ENCODE measurements at regions not wholly inside any gene's neighbourhood (a gene's known extent, or its start where the extent isn't known, plus 50 kb on each side); places are given as distances from the start of the nearest gene placed in this dataset.

- WGBS (ENCODE audit: extremely low coverage, insufficient read length, low lambda C conversion rate): no CpG with 5 or more reads among the region's 4 CpGs
- H2BK120ac ChIP-seq (ENCODE audit: low read depth, low read length, poor library complexity, severe bottlenecking): no peak overlapping the region
- DNase-seq: no peak
- no peak overlapping the region for H3K27ac ChIP-seq (ENCODE audit: insufficient read length, low read depth, low read length)
- no peaks in the 10 kb centered on the region for H3K27me3 ChIP-seq (ENCODE audit: insufficient read depth, low read length)
- H2BK20ac ChIP-seq (ENCODE audit: low read depth, low read length, poor library complexity, severe bottlenecking): no peak overlapping the region
- H2AK5ac ChIP-seq (ENCODE audit: insufficient read length, low read length): no peak overlapping the region
- H4K91ac ChIP-seq (ENCODE audit: insufficient read length, low read depth, low read length): no peak overlapping the region
- H3K9me3 Mint-ChIP-seq: no peaks in the 10 kb centered on the region
- peaks cover 0 to 2% (median 0%) of the 10 kb centered on the region in 3 experiments; a peak in 2 of 7 replicates for H3K36me3 Mint-ChIP-seq (ENCODE audit: insufficient read depth in 1 of 3, low read depth in 3 of 3)
- H3K4me2 ChIP-seq (ENCODE audit: insufficient read depth, insufficient read length, low read length): no peak overlapping the region
- no peak overlapping the region for H3T11ph ChIP-seq (ENCODE audit: low read length)
- H3K79me1 ChIP-seq (ENCODE audit: insufficient read depth, low read depth, low read length, poor library complexity, severe bottlenecking): no peaks in the 10 kb centered on the region
- no peak overlapping the region for H4K5ac ChIP-seq (ENCODE audit: insufficient read length, low read depth, low read length)
- H3K14ac ChIP-seq (ENCODE audit: insufficient read depth, low read length): no peak overlapping the region
- no peak overlapping the region for H3K9ac ChIP-seq (ENCODE audit: extremely low read depth, insufficient read length, low read length)
- no peak overlapping the region for H3K4ac ChIP-seq (ENCODE audit: low read depth, low read length)
- no peaks in the 10 kb centered on the region for H3K23me2 ChIP-seq (ENCODE audit: insufficient read length, low read depth, low read length, poor library complexity, severe bottlenecking)
- H2BK5ac ChIP-seq (ENCODE audit: insufficient read length, low read length): no peak overlapping the region
- no peak overlapping the region for H3K4me3 Mint-ChIP-seq
- H3K56ac ChIP-seq (ENCODE audit: insufficient read length, low read depth, low read length): no peak overlapping the region
- no peak overlapping the region for H4K8ac ChIP-seq (replicated peaks; ENCODE audit: insufficient read length, low read depth, low read length)
- no peak overlapping the region for H3K27ac Mint-ChIP-seq
- no peak overlapping the region for H2AFZ ChIP-seq (ENCODE audit: low read length)
- no peak for TF ChIP-seq CTCF (conservative IDR thresholded peaks at IDR 0.05)
- no peaks in the 10 kb centered on the region for H4K20me1 ChIP-seq (ENCODE audit: control insufficient read depth, insufficient read depth, insufficient read length)
- no peak overlapping the region for H2BK12ac ChIP-seq (ENCODE audit: insufficient read length, low read depth, low read length)
- H3K9me3 ChIP-seq (ENCODE audit: control insufficient read depth, low read depth, low read length): no peaks in the 10 kb centered on the region
- no peak overlapping the region for H3K18ac ChIP-seq (ENCODE audit: insufficient read length, low read depth, low read length)
- H3K23ac ChIP-seq (ENCODE audit: insufficient read length, low read depth, low read length): no peak overlapping the region
- H3K79me2 ChIP-seq (ENCODE audit: insufficient read depth, low read length): no peaks in the 10 kb centered on the region
- no peaks in the 10 kb centered on the region for H3K4me1 ChIP-seq (ENCODE audit: insufficient read depth, low read length)
- no peak overlapping the region for H2BK15ac ChIP-seq (ENCODE audit: low read depth, low read length)
- H3K4me1 Mint-ChIP-seq: peaks cover 0 to 3% of the 10 kb centered on the region in 2 experiments; a peak in 1 of 4 replicates
- H3K27me3 Mint-ChIP-seq (ENCODE audit: low read depth): no peaks in the 10 kb centered on the region
These were observed 524.6 kb downstream of the OTOL1 start for GRCh38 chr3:162021206-162021605.

All from H9 (cell line).